ENCODE measurements at regions not wholly inside any gene's neighbourhood (a gene's known extent, or its start where the extent isn't known, plus 50 kb on each side); places are given as distances from the start of the nearest gene placed in this dataset.

DNA sequence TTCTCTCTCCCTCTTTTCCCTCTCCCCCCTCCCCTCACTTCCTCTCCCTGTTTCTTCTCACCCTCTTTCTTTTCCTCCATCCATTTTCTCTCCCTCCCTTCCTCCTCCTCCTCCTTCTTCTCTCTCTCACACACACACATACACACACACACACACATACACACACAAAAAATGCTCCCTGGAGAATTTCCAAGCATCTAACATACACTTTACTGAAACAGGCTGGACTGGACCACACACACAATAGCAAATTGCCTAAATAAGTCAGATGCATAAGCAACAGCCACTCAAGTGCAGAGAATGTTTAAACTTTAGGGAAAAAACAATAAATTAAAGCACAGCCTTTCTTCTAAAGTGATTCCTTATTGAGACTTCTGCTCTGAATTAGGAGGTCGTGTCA is 267.7 kb downstream of the FGFR2 start:
- TF ChIP-seq, protein P1, sequence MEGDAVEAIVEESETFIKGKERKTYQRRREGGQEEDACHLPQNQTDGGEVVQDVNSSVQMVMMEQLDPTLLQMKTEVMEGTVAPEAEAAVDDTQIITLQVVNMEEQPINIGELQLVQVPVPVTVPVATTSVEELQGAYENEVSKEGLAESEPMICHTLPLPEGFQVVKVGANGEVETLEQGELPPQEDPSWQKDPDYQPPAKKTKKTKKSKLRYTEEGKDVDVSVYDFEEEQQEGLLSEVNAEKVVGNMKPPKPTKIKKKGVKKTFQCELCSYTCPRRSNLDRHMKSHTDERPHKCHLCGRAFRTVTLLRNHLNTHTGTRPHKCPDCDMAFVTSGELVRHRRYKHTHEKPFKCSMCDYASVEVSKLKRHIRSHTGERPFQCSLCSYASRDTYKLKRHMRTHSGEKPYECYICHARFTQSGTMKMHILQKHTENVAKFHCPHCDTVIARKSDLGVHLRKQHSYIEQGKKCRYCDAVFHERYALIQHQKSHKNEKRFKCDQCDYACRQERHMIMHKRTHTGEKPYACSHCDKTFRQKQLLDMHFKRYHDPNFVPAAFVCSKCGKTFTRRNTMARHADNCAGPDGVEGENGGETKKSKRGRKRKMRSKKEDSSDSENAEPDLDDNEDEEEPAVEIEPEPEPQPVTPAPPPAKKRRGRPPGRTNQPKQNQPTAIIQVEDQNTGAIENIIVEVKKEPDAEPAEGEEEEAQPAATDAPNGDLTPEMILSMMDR (IDR thresholded peaks at IDR 0.05) = no peak
- TF ChIP-seq POLR2A (IDR thresholded peaks at IDR 0.05) = no peak
